Lung (tissue), 11 donors: ENCODE measurements at regions not wholly inside any gene's neighbourhood (a gene's known extent, or its start where the extent isn't known, plus 50 kb on each side); places are given as distances from the start of the nearest gene placed in this dataset.
"Not testable (repeated sequence)": the region's sequence is repeated elsewhere in the genome, so short reads cannot be mapped to it uniquely, and the experiment has no call there.

Experiments
- ATAC-seq: fragments of 200-7000 bp; cut with Tn5 transposase; one replicate; pipeline ENCODE4 v1.9.1; 2020; ENCODE audit warnings: moderate number of reproducible peaks; ENCODE audit not compliant: insufficient read depth, low FRiP score
- DNase-seq, 3 donors: peaks; one replicate each; pipeline ENCODE4 v3.0.0-alpha.2; 2013 to 2017
- H3K27ac ChIP-seq, 2 donors: one replicate each; pipeline ENCODE4 v1.5.1; 2013; ENCODE audit warnings: mild to moderate bottlenecking in 2 of 2, moderate library complexity in 2 of 2, control low read depth in 1 of 2, inconsistent platforms in 1 of 2, low read depth in 1 of 2, low read length in 1 of 2
- H3K27me3 ChIP-seq, 3 donors: one replicate each; pipeline ENCODE4 v1.5.1; 2013; ENCODE audit warnings: low read length in 2 of 3; ENCODE audit not compliant: control insufficient read depth in 3 of 3, insufficient read depth in 3 of 3
- H3K36me3 ChIP-seq, 4 donors: one replicate each; pipeline ENCODE4 v1.5.1; 2013; ENCODE audit warnings: low read length in 4 of 4, mild to moderate bottlenecking in 1 of 4, moderate library complexity in 1 of 4; ENCODE audit not compliant: control insufficient read depth in 4 of 4, insufficient read depth in 4 of 4
- H3K4me1 ChIP-seq, 5 donors: one replicate each; pipeline ENCODE4 v1.5.1; 2013; ENCODE audit warnings: low read length in 5 of 5, mild to moderate bottlenecking in 2 of 5, moderate library complexity in 1 of 5; ENCODE audit not compliant: control insufficient read depth in 5 of 5, insufficient read depth in 5 of 5
- H3K4me3 ChIP-seq: one replicate; pipeline ENCODE4 v1.5.1; 2013; ENCODE audit warnings: mild to moderate bottlenecking, control low read depth, moderate library complexity
- H3K9ac ChIP-seq, 2 donors: one replicate each; pipeline ENCODE4 v1.5.1; 2013; ENCODE audit warnings: low read length in 2 of 2, control low read depth in 1 of 2; ENCODE audit not compliant: insufficient read depth in 1 of 2
- H3K9me3 ChIP-seq, 4 donors: one replicate each; pipeline ENCODE4 v1.5.1; 2013; ENCODE audit warnings: low read length in 3 of 4, mild to moderate bottlenecking in 1 of 4, moderate library complexity in 1 of 4; ENCODE audit not compliant: control insufficient read depth in 4 of 4, insufficient read depth in 3 of 4
- CTCF ChIP-seq: IDR thresholded peaks from 2 replicates; pipeline ENCODE4 v1.5.1; 2012; ENCODE audit warnings: mild to moderate bottlenecking; ENCODE audit errors: control extremely low read depth, extremely low read depth
- WGBS, 2 donors: extraction: QIAGEN DNeasy Blood & Tissue Kit; methylation state at CpG; one replicate each; pipeline ENCODE4 v1.1.7; 2013; 5-methylcytosine and 5-hydroxymethylcytosine counted together
- donor health status: control.
- donor health status: control.
- donor health status: Bipolar disorder and iron deficiency.
- donor health status: healthy.
- donor health status: DM: yes; HTN: yes; CAD: no.

- DNase-seq (peak; percentile 70 to 92 (median 86)), ATAC-seq (peak; percentile 27)
- H3K9me3 ChIP-seq = no peaks in the 10 kb centered on the region
- no peak overlapping the region for H3K9ac ChIP-seq
- no peaks in the 10 kb centered on the region for H3K27me3 ChIP-seq
- no peaks in the 10 kb centered on the region for H3K36me3 ChIP-seq
- 62 to 78% methylated on average over 8 of the region's 8 CpGs for WGBS, 2 donors
- no peak for TF ChIP-seq CTCF
- H3K4me1 ChIP-seq = peaks cover 0 to 11% (median 0%) of the 10 kb centered on the region in 5 donors
- H3K27ac ChIP-seq = no peak overlapping the region
- no peak overlapping the region for H3K4me3 ChIP-seq
Measured at GRCh38 chr4:156378033-156378665, 424.5 kb upstream of the CTSO start.

DNA sequence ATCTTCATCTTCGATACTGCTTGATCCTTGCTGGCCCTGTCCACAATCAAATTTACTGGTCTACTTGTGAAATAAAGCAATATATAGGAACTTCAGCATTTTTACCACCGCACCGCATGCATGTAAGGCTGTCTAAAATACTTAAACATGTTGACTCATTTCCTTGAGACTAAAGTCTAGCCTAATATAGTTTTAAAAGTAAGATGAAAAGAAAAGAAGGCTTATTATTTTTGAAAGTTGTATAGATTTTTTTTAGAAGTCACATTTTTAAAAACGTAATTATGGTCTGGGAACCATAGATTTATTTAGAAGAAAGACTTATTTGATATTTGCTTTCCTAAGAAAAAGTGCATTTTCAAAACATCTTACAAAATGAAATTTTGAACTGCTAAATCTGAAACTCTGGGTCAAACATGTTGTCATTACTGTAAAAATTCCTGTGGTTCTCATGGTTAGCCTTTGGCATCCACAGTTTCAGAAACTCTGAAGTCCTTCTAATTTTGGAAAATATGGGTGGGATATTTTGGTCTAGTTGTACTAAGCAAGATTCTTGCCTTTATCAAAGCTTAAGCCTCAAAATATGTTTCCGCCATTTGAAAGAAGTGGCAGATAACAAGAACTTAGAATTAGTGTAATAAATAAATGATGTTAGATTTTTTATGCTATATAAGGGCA, 423.5 kb upstream of the CTSO start:
- Histone ChIP-seq H3K4me1 (peaks cover 0 to 11% (median 0%) of the 10 kb centered on the region in 5 donors), H3K27ac (no peak overlapping the region), H3K4me3 (no peak overlapping the region), H3K36me3 (no peaks in the 10 kb centered on the region), H3K27me3 (no peaks in the 10 kb centered on the region), H3K9me3 (no peaks in the 10 kb centered on the region), H3K9ac (no peak overlapping the region)
- ATAC-seq (no peak), DNase-seq (peak in 2 of 3 donors; percentile 3 to 5)
- no peak for TF ChIP-seq CTCF
- WGBS, 2 donors = 77 to 83% methylated on average over 5 of the region's 5 CpGs

GRCh38 chr4:156374894-156375293, 421.2 kb upstream of the CTSO start:
- Histone ChIP-seq H3K9ac (no peak overlapping the region), H3K27me3 (no peaks in the 10 kb centered on the region), H3K36me3 (no peaks in the 10 kb centered on the region), H3K27ac (no peak overlapping the region), H3K4me3 (no peak overlapping the region), H3K4me1 (peaks cover 0 to 11% (median 0%) of the 10 kb centered on the region in 5 donors), H3K9me3 (no peaks in the 10 kb centered on the region)
- DNase-seq (no peak), ATAC-seq (no peak)
- no peak for TF ChIP-seq CTCF

DNA sequence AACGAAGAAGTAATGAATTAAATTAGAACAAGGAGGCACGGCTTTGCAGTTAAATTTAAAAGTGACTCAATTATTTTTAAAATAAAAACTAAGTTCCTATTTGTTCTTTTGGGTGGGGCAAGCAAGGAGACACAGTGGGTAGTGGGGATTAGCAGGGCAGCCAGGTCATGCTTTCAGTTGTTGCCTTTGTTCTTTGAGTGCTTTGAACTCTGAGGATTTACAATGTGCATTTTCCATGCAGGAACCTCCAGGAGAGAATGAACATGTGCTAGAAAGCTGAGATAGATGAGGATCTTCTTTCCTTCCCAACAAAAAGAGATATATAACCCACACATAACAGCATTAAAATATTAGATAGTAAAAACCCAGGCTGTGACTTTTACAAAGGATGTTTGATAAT, 420.4 kb upstream of the CTSO start:
- no peak for ATAC-seq
- no peak overlapping the region for H3K9ac ChIP-seq
- H3K9me3 ChIP-seq = no peaks in the 10 kb centered on the region
- no peak overlapping the region for H3K4me3 ChIP-seq
- DNase-seq = no peak
- H3K27me3 ChIP-seq = no peaks in the 10 kb centered on the region
- no peak overlapping the region for H3K27ac ChIP-seq
- TF ChIP-seq CTCF = no peak
- WGBS, 2 donors = 84 to 90% methylated on average over 2 of the region's 2 CpGs
- peaks cover 0 to 11% (median 0%) of the 10 kb centered on the region in 5 donors for H3K4me1 ChIP-seq
- no peaks in the 10 kb centered on the region for H3K36me3 ChIP-seq

DNA sequence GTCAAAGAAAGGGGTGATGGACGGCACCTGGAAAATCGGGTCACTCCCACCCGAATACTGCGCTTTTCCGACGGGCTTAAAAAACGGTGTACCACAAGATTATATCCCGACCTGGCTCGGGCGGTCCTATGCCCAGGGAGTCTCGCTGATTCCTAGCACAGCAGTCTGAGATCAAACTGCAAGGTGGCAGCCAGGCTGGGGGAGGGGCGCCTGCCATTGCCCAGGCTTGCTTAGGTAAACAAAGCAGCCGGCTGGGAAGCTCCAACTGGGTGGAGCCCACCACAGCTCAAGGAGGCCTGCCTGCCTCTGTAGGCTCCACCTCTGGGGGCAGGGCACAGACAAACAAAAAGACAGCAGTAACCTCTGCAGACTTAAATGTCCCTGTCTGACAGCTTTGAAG, 413.8 kb upstream of the CTSO start:
- not testable (repeated sequence) for H3K36me3 ChIP-seq, H3K9ac ChIP-seq, ATAC-seq, H3K4me1 ChIP-seq, H3K27me3 ChIP-seq, DNase-seq, H3K27ac ChIP-seq, H3K4me3 ChIP-seq, H3K9me3 ChIP-seq
- 61 to 76% methylated on average over 10 to 13 of the region's 13 CpGs for WGBS, 2 donors
